Left kidney (tissue), 1 donor: ENCODE measurements at regions not wholly inside any gene's neighbourhood (a gene's known extent, or its start where the extent isn't known, plus 50 kb on each side); places are given as distances from the start of the nearest gene placed in this dataset.
"Not testable (repeated sequence)": the region's sequence is repeated elsewhere in the genome, so short reads cannot be mapped to it uniquely, and the experiment has no call there.

ENCODE experiments used
- DNase-seq: peaks from one replicate; pipeline ENCODE4 v3.0.0-alpha.2; 2013

DNA sequence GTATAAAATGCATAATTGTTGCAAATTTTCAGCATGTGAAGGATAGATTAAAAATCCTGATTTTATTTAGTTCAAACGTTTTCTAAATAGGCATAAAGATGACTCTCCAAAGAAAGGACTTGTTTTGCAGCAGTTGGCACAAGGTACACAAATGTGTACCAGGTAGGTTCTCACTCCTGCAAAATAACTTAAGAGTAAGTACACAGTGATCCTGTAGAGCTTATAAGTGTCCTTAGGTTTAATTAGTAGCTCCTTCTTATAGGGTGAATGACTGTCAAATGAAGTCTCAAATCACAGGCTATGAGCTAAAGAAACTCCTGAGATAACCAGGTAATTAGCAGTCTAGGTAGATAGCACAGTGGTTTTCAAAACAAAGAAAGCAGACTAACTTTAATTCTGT lies 330.6 kb upstream of the MDGA2 start:
- no peak for DNase-seq

DNA sequence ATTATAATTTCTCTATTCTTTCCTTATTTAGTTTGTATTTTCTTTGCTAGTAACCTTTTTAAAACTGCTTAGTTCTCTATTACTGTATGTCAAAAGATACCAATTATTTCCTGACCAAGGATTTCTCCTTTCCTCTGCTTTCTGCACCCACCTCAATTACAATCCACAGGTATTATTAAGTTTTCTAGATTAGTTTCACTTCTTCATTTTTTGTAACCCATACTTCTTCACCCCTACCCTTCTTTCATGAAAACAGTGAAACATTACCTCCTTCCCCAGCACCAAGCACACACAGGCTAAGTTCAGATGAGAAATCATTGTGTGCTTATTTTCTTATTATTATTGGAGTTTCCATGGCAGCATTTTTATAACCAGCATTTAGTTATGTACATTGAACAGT lies 318.5 kb upstream of the MDGA2 start:
- DNase-seq, result no peak

DNA sequence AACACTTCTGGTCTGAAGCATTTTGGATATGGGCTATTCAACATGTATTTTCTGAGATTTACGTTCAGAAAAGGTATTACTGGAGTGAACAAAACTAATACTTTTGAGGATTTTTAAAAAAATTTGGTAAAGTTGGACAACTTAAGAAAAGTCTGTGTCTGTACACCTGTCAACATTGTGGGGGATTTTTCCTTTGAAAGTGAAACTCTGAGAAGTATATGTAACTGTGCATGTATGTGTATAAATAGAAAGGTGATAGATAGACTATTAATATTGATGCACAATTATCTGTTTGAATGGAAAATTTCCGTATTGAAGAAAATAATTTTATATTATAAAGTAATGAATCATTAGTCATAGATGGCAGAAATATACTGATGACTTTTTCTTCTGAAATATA lies 312.8 kb upstream of the MDGA2 start:
- DNase-seq, result no peak

DNA sequence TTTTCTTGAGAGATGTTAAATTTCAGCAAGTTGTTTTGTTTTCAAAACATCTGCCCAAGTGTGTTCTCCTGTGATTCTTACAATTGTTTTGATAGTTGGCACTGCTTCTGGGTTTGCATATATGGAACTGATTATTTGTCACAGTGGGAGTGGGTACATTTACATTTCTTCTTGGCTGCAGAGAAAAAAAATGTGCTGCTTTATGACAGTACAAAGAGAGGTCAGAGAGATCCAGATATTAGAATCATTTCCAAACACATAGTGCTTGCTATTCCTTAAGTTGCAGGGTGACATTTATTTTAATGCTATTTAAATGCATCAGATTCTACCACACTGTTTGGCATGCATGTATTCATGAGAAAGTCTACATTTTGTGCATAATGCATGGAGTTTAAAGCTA lies 303.5 kb upstream of the MDGA2 start:
- no peak for DNase-seq

DNA sequence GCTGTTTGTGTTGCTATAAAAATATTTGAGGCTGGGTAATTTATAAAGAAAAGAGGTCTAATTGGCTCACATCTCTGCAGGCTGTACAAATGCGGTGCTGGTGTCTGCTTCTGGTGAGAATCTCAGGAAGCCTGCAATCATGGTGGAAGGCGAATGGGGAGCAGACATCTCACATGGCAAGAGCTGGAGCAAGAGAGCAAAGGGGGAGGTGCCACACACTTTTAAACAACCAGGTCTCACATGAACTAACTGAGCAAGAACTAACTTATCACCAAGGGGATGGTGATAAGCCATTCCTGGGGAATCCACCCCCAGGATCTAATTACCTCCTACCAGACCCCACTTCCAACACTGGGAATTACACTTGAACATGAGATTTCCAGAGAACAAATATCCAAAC lies 300.7 kb upstream of the MDGA2 start:
- no peak for DNase-seq

DNA sequence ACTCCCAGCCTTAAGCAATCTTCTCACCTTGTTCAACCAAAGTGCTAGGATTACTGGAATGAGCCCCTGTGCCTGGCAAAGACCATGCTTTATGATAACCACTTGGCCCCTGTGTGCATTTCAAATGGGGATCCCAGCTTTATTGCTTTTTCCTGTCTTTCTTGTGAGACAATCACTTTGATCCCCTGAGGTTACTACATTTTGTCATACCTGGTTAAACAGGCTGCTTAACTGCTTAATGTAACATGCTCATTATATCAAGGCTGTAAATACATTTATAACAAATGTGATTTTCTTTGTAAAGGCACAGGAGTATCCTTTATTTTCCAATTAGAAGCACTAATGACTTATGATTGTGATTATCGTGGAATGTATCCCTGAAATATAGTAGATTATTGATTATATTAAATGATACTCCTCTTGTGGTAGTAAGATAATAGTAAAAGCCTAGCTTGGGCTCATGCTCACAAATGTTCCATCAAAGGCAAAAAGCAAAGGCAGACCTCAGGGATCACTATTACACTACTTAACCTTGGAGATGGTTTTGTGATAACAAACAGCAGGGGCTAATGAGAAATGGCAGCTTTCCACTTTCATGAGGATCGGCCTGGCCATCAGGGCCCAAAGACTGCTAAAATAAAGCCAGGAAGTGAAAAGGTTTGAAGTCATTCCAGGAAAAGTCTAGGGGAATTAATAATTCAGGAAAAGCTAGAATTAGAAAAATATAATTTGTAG lies 290.8 kb upstream of the MDGA2 start:
- DNase-seq, result no peak

DNA sequence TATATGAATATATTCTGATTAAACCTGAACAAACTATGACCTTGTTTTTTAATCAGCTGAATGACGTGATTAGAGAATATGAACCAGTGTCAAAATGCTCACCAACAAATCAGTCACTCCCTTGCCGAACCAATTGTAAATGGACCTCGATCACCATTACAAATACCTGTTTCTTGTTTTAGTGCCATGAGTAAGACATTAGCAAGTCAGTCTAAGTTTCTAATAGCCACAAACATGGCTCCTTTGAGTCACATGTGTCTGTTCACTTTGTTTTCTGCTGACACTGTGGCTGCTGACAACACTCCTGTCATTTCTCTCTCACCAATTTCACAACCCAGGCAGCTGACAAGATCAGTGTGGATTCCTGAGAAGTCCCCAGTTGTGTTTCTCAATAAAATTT lies 286.2 kb upstream of the MDGA2 start:
- DNase-seq, result no peak

DNA sequence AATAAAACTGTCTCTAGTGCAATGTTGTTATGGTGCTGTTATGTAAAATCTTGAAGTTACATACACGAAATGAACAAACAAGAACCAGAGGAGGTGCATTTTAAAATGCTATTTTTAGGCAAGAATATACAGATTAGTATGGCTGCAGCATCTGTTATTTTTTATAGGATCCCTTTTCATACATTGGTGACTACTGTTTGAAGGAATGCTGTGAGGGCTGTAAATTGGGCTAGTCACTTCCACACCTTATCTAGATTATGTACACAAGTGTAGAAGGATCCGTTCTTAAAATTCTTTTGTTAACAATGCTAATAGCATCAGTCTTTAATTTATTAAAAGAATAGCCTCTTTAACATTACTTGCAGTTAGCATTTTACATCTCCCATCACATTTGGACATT lies 284.3 kb upstream of the MDGA2 start:
- no peak for DNase-seq

DNA sequence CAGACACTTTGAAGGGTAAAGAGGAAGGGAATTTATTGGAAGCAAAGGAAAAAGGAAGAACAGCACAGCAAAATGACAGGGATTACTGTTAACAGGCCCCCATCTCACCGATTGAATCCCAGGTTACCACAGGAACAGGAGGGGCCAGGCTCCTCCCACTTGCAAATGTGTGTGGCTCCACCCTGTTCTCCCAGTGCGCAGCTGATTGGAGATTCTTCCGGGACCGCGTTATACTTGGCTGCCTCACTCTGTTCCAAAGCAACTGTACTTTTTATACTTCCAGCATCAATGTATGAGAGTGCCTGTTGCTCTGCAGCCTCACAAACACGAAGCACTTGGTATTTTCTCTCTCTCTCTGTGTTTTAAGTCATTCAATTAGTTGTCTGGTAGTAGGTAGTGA lies 273.6 kb upstream of the MDGA2 start:
- no peak for DNase-seq

DNA sequence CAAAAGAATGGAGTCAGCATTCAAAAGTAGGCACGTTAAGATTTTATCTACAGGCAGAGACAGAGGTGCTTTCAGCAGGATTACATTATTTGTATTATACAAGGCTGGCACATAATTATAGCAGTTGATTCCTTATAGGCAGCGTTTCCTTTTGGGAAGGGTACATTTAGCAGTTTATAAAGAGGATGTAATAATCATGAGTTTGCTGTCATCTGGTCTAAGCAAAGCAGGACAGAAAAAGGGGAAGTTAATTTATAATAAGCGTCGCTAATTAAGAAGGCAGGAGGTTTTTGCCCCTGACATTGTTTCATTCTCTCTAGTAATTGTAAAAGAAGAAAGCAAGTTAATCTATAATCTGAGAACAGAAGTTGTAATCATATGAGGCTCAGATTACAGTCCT lies 259.9 kb upstream of the MDGA2 start:
- DNase-seq, result no peak

DNA sequence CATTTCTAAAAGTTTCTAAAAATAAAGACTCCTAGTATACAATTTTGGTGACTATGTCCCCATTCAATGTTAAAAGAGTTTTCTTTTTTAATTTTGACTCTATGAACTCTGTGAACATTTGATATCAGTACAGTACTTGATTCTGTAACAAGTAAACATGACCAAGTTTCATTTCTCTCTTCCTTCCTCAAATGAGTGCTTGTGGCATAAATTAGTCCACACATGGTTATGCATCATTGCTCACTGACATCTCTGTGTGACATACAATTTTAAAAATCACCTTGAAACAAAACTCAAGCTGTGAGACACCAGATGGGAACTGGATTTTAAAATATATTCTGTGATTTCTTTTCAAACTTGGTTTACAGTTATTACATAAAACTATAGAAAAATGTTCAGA lies 253.9 kb upstream of the MDGA2 start:
- no peak for DNase-seq

DNA sequence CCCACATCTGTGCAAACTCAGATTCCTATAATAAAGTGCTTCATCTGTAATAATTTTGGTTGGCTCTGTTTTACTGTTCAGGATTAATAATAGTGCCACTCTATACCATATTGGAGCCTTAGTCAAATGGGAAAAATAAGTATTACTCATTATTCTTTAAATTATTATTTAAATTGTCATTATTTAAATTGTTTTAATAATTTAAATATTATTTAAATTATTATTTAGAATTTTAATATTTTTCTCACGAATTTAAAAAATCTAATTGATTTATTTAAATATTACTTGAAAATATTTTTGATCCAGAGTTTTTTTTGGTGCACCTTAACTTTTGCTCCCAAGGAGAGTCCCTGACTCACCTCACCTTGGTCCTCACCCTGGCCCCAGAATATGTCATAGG lies 245.7 kb upstream of the MDGA2 start:
- DNase-seq, result no peak

DNA sequence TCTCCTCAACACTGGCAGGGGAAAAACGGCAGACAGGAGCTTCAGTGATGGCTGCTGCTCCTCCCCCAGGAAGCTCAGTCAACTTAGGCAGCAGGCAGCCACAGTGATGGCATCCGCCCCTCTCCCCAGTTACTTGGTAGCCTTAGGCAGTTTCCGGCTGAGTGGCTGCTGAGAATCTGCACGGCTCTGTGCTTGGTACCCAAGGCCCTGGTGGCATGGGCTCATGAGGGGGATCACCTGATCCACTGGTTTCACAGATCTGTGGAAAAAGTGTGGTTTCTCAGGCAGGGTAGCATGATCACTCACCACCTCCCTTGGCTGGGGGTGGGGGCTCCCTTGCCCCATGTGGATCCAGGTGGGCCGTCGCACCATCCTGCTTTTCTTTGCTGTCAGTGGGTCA lies 244.6 kb upstream of the MDGA2 start:
- no peak for DNase-seq

DNA sequence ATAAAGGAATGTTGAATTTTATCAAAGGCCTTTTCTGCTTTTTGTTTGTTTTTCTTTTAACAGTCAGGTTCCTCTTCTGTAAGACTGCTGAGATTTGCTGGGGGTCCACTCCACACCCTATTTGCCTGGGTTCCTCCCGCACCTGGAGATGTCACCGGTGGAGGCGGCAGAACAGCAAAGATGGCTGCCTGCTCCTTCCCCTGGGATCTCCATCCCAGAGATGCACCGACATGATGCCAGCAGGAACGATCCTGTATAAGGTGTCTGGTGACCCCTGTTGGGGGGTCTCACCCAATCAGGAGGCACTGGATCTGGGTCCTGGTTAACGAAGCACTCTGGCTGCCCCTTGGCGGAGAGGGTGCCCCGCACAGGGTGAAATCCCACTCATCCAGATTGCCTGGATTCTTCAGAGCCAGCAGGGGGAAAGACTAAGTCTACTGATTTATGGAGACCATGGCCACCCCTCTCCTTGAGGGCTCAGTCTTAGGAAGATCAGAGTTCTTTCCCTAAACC lies 244.0 kb upstream of the MDGA2 start:
- no peak for DNase-seq

DNA sequence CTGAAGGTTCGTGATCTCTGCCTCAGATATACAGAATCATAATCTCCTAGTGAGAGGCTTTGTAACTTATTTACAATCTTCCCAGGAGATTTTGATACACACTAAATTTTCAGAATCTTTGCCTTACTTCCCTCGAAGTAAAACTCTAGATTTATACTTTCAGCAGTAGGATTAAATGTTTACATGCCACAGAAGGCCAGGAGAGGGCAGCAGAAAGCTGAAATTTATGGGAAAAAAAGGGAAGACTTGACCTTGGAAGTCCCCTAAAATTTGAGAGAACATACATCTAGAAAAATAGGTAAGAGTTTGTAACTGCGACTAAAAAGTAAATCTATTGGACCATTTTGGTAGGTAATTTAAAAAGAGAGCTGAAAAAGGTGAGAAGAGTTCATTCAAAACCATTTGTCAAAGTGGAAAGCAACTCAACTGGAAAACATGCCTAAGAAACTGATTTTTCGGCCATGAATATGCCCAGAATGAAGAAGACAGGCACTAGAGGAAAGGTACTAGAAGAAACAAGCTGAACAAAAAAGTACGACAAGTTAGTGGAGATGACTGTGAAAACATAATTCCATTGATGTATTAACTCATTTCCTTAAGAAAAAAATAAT lies 242.0 kb upstream of the MDGA2 start:
- peak; percentile 59 for DNase-seq

DNA sequence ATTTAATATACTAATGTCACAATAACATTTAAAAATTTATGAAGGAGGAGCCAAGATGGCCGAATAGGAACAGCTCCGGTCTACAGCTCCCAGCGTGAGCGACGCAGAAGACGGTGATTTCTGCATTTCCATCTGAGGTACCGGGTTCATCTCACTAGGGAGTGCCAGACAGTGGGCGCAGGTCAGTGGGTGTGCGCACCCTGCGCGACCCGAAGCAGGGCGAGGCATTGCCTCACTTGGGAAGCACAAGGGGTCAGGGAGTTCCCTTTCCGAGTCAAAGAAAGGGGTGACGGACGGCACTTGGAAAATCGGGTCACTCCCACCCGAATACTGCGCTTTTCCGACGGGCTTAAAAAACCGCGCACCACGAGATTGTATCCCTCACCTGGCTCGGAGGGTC lies 225.7 kb upstream of the MDGA2 start:
- not testable (repeated sequence) for DNase-seq

DNA sequence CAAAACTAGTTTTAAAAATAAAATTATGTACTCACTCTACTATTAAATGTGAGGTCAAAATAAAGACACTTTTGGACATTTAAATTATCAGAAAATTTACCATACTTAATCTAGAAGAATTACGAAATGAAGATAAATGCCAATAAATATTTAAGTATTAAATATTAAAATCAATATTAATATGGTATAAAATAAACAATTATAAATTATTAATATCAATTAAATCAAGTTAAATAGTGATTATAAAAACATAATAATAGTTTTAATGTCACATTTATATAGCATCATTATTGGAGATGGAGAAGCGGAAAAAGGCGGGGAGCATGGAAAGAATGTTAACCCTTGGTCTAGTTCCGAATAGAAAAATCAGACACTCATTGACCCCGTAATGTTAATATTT lies 224.3 kb upstream of the MDGA2 start:
- no peak for DNase-seq

DNA sequence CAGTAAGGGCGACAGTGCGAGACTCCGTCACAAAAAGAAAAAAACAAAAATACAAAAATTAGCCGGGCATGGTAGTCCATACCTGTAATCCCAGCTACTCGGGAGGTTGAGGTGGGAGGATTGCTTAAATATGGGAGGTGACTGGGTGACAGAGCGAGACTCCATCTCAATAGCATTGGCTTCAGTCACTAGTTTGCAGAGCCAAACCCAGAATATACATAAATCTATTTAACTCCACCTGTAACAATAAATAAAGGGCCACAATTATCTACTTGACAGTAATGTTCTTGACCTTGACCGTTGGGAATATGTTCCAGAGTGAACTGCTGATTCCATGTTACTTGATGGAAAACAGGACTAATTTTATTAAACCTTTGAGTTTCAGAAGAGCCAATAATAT lies 198.9 kb upstream of the MDGA2 start:
- no peak for DNase-seq

DNA sequence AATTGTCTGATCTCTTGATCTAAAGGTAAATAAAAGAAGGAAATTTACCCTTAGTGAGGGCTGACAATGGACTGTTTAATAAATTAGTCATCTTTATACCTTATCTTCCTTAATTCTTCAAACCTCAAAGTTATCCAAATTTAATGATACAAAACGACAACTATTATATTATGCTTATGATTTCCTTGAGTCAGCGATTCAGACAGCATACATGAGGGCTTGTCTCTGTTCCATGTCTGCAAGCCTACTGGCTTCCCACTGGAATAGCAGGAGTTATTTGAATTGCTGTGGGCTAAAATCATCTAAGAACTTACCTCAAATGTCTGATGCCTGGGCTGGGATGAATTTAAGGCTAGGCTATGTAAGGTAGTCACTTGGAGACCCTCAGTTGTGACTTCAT lies 197.2 kb upstream of the MDGA2 start:
- no peak for DNase-seq

DNA sequence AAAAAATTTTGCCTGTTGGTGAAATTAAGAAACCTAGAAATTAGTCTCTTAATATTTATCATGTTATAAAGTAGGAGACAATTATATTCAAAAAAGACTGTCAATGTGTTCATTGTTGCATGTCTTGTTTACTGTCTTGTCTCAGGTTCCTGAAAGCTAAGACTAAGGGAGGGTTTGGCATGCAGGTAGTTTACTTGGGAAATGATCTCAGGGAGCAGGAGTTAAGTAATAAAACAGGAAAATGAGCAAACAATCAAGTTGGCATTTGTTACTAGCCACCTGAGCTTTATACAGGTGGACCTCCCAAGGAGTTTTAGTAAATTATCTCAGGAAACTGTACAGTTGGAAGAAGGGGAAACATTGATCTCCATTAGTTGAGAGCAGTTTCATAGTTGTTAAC lies 188.0 kb upstream of the MDGA2 start:
- DNase-seq, result no peak

DNA sequence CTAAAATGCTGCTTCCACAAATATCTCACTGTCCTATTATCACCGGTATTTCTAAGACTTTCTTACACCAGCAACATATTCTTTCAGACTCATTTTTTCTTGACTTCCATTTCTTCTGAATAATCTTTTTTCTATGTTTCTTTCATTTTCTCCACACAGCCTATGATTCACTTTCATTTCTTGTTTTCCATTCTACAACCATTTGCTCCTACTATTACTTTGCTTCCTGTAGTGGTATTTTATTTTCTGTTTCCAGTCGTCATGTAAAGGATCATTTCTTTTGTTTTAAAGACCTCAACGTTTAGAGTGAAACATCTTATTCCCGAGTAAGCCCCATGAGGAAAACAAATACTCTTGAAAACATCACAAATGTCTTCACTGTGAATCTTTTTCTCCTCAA lies 182.2 kb upstream of the MDGA2 start:
- no peak for DNase-seq

DNA sequence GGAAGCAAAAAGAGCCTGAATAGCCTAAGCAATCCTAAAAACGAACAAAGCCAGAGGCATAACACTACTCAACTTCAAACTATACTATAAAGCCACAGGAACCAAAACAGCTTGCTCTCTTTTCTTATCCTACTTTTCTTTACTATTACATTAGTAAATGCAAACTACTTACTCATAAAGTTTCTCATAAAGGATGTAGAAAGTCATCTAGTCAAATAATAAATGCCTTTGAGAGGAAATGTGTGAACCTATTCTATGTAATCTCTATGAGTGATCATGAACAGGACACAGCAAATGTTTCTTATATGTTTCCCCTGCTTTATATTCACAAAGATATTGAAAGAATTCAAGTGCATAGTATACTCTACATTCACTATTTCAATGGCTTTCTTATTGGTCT lies 176.9 kb upstream of the MDGA2 start:
- no peak for DNase-seq

DNA sequence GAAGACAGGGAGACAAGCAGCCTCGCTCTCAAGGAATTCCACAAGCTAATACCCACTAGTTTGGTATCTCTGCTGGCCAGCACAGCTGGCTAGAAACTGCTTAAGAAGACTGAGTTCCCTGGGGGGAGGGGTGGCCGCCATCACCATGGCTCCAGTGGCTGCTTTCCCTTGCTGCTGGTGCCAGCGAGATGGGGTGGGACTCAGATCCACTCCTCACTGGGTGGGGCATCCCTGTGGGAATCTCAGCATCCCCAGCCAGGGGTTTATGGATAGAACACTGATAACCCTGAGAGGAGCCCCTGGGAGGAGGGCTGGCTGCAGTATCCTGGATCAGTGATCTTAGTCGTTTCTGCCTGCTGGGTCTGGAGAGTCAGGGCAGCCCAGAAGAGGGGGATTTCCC lies 170.6 kb upstream of the MDGA2 start:
- DNase-seq, result no peak

DNA sequence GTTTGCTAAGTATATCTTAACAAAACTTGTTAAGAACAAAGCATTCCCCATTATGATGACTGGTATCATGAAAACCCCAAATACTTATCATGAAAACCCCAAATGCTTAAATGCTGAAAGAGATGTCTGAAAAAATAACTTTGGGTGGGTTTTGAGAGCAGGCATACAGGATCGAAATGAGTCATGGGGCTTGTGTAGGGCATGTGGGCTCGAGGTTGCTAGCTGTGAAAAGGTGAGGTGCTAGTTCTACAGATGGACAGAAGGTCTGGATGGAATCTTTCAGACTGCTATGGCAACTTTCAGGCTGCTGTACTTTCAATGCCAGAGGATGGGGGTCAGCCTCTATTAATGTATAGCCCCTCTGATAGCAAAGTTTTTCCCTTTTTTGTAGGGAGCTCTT lies 167.8 kb upstream of the MDGA2 start:
- no peak for DNase-seq
